HepG2 (cell line): ENCODE measurements at regions not wholly inside any gene's neighbourhood (a gene's known extent, or its start where the extent isn't known, plus 50 kb on each side); places are given as distances from the start of the nearest gene placed in this dataset.

Source experiments
- ATAC-seq: fragments of 200-7000 bp; cut with Tn5 transposase; 3 replicates; pipeline ENCODE4 v1.9.1; 2020; ENCODE audit warnings: mild to moderate bottlenecking, moderate library complexity
- BruUV-seq: library from RNA; stranded (reverse); fragments of 400-500 nt; replicated peaks from 2 replicates; lab custom pipeline; 2021; lab: Mats Ljungman, UMichigan
- CTCF ChIA-PET: fragments of 300-600 bp; formaldehyde crosslinking; extraction: SDS; loops from one replicate; lab custom pipeline; 2021; ENCODE audit warnings: low total read pairs, inconsistent platforms, low intra/inter-chr PET ratio; lab: Yijun Ruan, JAX
- POLR2A ChIA-PET: fragments of 350-600 bp; sonication (Branson Sonifier 250); formaldehyde crosslinking; loops from one replicate; lab custom pipeline; 2020; ENCODE audit warnings: antibody characterized with exemption, inconsistent platforms; lab: Yijun Ruan, JAX
- DNase-seq: peaks from one replicate; pipeline ENCODE4 v3.0.0-alpha.2; 2015; ENCODE audit warnings: low spot score
- FAIRE-seq: peaks from 3 replicates; lab custom pipeline; 2011; peaks lifted over from hg19 to GRCh38; lab: Jason Lieb, UNC
- H2AFZ ChIP-seq: one replicate; pipeline ENCODE4 v1.6.1; 2011; ENCODE audit warnings: low read length, inconsistent platforms
- H3K27ac ChIP-seq: fragments of 300-600 bp; 3 replicates; pipeline ENCODE4 v1.8.0; 2011; ENCODE audit warnings: mixed run types, mild to moderate bottlenecking, mixed read lengths, low read length, inconsistent platforms; ENCODE audit not compliant: insufficient read depth; ENCODE audit errors: extremely low read length
- H3K27me3 ChIP-seq, 2 experiments: fragments of 200-600 bp in 1 of 2; 2 replicates in 1 of 2; 3 replicates in 1 of 2; pipeline versions ENCODE4 v1.6.0 to v1.8.0; 2011; ENCODE audit warnings: low read length in 2 of 2, mild to moderate bottlenecking in 2 of 2, moderate library complexity in 2 of 2, inconsistent platforms in 1 of 2; ENCODE audit not compliant: insufficient read depth in 2 of 2, control insufficient read depth in 1 of 2
- H3K36me3 ChIP-seq, 2 experiments: fragments of 200-600 bp in 1 of 2; replicated peaks in 1 of 2; 2 replicates in 1 of 2; 3 replicates in 1 of 2; pipeline versions ENCODE4 v1.5.1 to v1.8.0; 2011; ENCODE audit warnings: low read length in 2 of 2, inconsistent platforms in 1 of 2; ENCODE audit not compliant: insufficient read depth in 2 of 2, control insufficient read depth in 1 of 2
- H3K4me1 ChIP-seq: 2 replicates; pipeline ENCODE4 v1.5.1; 2012; ENCODE audit warnings: low read length, inconsistent platforms; ENCODE audit not compliant: insufficient read depth
- H3K4me2 ChIP-seq: 2 replicates; pipeline ENCODE4 v1.6.0; 2011; ENCODE audit warnings: low read depth, low read length, inconsistent platforms
- H3K4me3 ChIP-seq, 3 experiments: fragments of 200-600 bp in 1 of 3; sonication (generic), shearing (Covaris generic) in 1 of 3; replicated peaks in 1 of 3; 2 replicates each; pipeline ENCODE4 v1.5.1; 2011 to 2016; ENCODE audit warnings: low read length in 3 of 3, inconsistent platforms in 2 of 3, low read depth in 2 of 3, mild to moderate bottlenecking in 2 of 3, control low read depth in 1 of 3, mixed read lengths in 1 of 3; ENCODE audit not compliant: insufficient read depth in 1 of 3
- H3K79me2 ChIP-seq: one replicate; pipeline ENCODE4 v1.6.1; 2011; ENCODE audit warnings: low read length, inconsistent platforms; ENCODE audit not compliant: insufficient read depth
- H3K9ac ChIP-seq: 2 replicates; pipeline ENCODE4 v1.6.0; 2011; ENCODE audit warnings: mild to moderate bottlenecking, low read depth, low read length, inconsistent platforms; ENCODE audit not compliant: insufficient read depth
- H3K9me3 ChIP-seq: 2 replicates; pipeline ENCODE4 v1.5.1; 2012; ENCODE audit warnings: mild to moderate bottlenecking, low read length
- H4K20me1 ChIP-seq: 2 replicates; pipeline ENCODE4 v1.6.0; 2011; ENCODE audit warnings: inconsistent platforms, mild to moderate bottlenecking, low read length, moderate library complexity; ENCODE audit not compliant: insufficient read depth
- GLMP ChIP-seq: sonication (generic); formaldehyde crosslinking; IDR thresholded peaks from 2 replicates; pipeline ENCODE4 v1.9.0; 2021; ENCODE audit warnings: missing genetic modification reagents, mild to moderate bottlenecking, borderline replicate concordance
- MED1 ChIP-seq: sonication (generic); formaldehyde crosslinking; IDR thresholded peaks from 2 replicates; pipeline ENCODE4 v1.4.0; 2020; ENCODE audit warnings: missing genetic modification reagents
- RNF219 ChIP-seq: sonication (generic); formaldehyde crosslinking; IDR thresholded peaks from 2 replicates; pipeline ENCODE4 v1.5.0; 2020; ENCODE audit warnings: mild to moderate bottlenecking, missing genetic modification reagents
- SNAPC4 ChIP-seq: sonication (generic); formaldehyde crosslinking; IDR thresholded peaks from 2 replicates; pipeline ENCODE4 v1.4.0; 2020; ENCODE audit warnings: mild to moderate bottlenecking, missing genetic modification reagents
- SP5 ChIP-seq: IDR thresholded peaks from 2 replicates; pipeline ENCODE4 v1.6.1; 2016; ENCODE audit warnings: low read depth, borderline replicate concordance
- U2AF1 ChIP-seq: fragments of 200-400 bp; formaldehyde crosslinking; optimal IDR thresholded peaks from 2 replicates; pipeline ENCODE3; 2017; ENCODE audit warnings: mild to moderate bottlenecking, low read depth, low read length
- ZFP90 ChIP-seq: sonication (generic); formaldehyde crosslinking; IDR thresholded peaks from 2 replicates; pipeline ENCODE4 v1.8.0; 2022; ENCODE audit warnings: missing genetic modification reagents, mild to moderate bottlenecking, inconsistent platforms, borderline replicate concordance
- ZNF446 ChIP-seq: sonication (generic); formaldehyde crosslinking; IDR thresholded peaks from 2 replicates; pipeline ENCODE4 v1.5.0; 2020; ENCODE audit warnings: mild to moderate bottlenecking, missing genetic modification reagents
- ZNF615 ChIP-seq: sonication (generic); formaldehyde crosslinking; IDR thresholded peaks from 2 replicates; pipeline ENCODE4 v1.5.0; 2020; ENCODE audit warnings: mild to moderate bottlenecking, missing genetic modification reagents, borderline replicate concordance
- WGBS: methylation state at CpG from one replicate; pipeline ENCODE4 v1.1.6; 2017; ENCODE audit warnings: low lambda C conversion rate; 5-methylcytosine and 5-hydroxymethylcytosine counted together
- in situ Hi-C: cut with HindIII; loops from 2 replicates; pipeline ENCODE4 v1.10.0; 2017; ENCODE audit warnings: low pct_unique_long_range_greater_than_20kb; ENCODE audit not compliant: extremely low pct_ligation_motif_present
- intact Hi-C: fragments of 100-400 bp; cut with micrococcal nuclease; formaldehyde crosslinking; loops from one replicate; pipeline ENCODE4 v1.10.0; 2022; ENCODE audit not compliant: unreplicated experiment
- TF ChIP-seq, protein P1 (sequence below): IDR thresholded peaks from 2 replicates; pipeline ENCODE4 v1.6.1; 2016; ENCODE audit warnings: low read depth

DNA sequence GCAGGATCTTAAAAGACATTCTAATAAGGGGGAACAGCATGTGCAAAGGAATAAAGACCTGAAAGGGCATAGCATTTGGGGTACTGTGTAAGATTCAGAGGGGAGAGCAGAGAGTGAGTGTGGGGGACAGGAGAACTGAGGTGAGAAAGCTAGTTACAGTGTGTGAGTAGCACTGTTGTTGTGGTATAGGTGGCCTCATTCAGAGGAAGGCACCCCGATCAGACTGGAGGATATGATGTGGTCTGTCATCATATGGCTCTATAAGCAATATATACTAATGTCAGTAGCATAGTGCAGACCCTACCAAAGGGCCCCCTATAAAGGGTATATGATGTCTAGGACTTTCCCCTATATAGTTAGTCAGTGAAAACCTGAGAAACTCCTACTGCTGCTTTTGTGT, 175.8 kb downstream of the FMR1NB start:
- no peak for ATAC-seq
- ChIA-PET CTCF (no interaction called here), POLR2A (no interaction called here)
- TF ChIP-seq U2AF1 (no peak), RNF219 (CRISPR knock-in tag) (no peak), ZNF615 (no peak), ZFP90 (no peak), SP5 (CRISPR knock-in tag) (no peak), GLMP (CRISPR knock-in tag) (no peak), SNAPC4 (CRISPR knock-in tag) (no peak), MED1 (CRISPR knock-in tag) (no peak), ZNF446 (no peak)
- TF ChIP-seq, protein P1, sequence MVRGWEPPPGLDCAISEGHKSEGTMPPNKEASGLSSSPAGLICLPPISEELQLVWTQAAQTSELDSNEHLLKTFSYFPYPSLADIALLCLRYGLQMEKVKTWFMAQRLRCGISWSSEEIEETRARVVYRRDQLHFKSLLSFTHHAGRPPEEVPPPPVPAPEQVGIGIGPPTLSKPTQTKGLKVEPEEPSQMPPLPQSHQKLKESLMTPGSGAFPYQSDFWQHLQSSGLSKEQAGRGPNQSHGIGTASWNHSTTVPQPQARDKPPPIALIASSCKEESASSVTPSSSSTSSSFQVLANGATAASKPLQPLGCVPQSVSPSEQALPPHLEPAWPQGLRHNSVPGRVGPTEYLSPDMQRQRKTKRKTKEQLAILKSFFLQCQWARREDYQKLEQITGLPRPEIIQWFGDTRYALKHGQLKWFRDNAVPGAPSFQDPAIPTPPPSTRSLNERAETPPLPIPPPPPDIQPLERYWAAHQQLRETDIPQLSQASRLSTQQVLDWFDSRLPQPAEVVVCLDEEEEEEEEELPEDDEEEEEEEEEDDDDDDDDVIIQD (CRISPR knock-in tag), result no peak
- no peaks in the 10 kb centered on the region for H3K4me1 ChIP-seq
- no peak overlapping the region for H2AFZ ChIP-seq
- H3K4me2 ChIP-seq, result no peak overlapping the region
- no peak overlapping the region for H3K27ac ChIP-seq
- 0% methylated on average over 1 of the region's 1 CpG for WGBS
- intact Hi-C loops, result no loop called here
- H3K27me3 ChIP-seq, result no peaks in the 10 kb centered on the region
- DNase-seq, result no peak
- no peak for FAIRE-seq
- H3K79me2 ChIP-seq, result no peaks in the 10 kb centered on the region
- no peaks in the 10 kb centered on the region for H3K9me3 ChIP-seq
- no peaks in the 10 kb centered on the region for H3K36me3 ChIP-seq
- in situ Hi-C loops, result no loop called here
- no peak overlapping the region for H3K4me3 ChIP-seq
- H3K9ac ChIP-seq, result no peak overlapping the region
- BruUV-seq, result no TSS peak
- H4K20me1 ChIP-seq, result no peaks in the 10 kb centered on the region
